HG03575 (cell line): ENCODE measurements at regions not wholly inside any gene's neighbourhood (a gene's known extent, or its start where the extent isn't known, plus 50 kb on each side); places are given as distances from the start of the nearest gene placed in this dataset.

ENCODE experiments used
- ATAC-seq: cut with Tn5 transposase; IDR thresholded peaks from one replicate; pipeline ENCODE4 v1.9.1; 2021; ENCODE audit not compliant: unreplicated experiment, insufficient number of reproducible peaks, low FRiP score; ENCODE audit errors: extremely low read depth

DNA sequence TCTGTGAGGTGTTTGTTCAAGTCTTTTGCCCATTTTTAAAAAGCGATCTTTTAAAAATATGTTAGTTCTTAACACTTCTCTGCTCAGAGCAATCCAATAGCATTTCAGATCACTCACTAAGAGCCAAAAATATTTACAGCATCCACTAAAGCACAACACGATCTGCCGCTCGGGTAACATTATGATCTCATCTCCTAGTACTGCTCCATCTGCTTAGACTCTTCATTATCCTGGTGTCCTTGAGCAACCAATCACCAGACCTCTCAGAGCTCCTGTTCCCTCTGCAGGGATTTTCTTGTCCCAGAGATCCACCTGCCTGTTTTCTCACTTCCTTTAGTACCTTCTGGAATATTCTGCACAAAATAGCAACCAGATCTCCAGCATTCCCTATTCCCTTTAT lies 235.3 kb upstream of the ESRRG start:
- ATAC-seq: no peak

DNA sequence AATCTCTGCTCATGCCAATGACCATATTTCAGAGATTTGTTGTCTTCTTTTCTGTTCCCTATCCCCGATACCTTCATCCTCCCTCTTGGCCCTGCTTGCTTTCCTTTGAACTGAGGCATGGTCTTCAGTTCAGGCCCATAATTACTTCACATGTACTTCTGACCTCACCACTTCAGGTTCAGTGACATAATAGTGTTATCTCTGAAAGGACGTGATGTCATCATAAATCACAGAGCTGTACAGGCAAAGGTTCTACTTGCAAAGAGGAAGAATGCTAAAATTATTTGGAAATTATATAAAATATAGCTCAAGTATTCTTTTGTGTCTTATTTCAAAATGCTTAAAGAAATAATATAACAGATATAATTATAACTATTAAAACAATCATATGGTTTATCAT lies 230.3 kb upstream of the ESRRG start:
- no peak for ATAC-seq

DNA sequence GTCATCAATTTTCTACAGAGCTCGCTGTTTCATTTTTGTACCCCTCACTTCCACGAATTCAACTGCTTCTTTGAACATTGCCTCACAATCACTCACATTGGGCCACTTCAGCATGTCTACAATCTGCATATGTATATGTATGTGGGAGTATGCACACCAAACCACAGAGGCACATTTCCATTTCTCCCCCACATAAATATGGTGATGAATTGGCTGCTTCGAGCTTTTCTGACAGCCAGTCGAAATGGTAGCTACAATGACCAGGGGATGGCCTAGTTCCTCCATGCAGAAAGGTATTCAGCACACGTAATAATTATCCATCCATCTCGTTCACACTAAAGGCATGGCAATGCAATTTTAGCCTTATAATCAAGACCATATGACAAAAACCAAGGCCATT lies 229.6 kb upstream of the ESRRG start:
- no peak for ATAC-seq

DNA sequence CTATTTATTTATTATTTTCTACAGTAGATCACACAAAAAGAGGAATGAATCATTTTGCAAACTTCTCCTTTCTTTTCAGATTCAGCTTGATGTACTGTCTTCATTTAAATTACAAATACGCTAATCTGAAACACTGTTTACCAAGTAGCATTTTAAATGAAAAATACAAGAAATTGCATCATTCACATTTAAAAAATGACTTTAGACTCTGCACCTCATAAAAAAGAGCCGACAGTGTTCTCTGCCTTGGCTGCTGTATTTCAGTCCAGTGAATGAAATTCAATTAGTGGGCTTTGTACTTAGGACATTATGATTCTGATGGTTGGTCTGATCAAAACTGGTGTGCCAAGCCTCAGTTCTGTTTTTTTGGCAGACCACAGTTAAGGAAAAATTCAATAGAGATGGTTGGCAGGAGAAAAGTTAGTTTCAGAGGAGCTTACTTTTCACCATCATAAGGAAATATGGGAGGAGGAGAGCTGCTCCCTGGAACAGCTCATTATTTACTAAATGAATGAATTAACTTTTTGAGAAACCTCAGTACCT lies 222.4 kb upstream of the ESRRG start:
- no peak for ATAC-seq

DNA sequence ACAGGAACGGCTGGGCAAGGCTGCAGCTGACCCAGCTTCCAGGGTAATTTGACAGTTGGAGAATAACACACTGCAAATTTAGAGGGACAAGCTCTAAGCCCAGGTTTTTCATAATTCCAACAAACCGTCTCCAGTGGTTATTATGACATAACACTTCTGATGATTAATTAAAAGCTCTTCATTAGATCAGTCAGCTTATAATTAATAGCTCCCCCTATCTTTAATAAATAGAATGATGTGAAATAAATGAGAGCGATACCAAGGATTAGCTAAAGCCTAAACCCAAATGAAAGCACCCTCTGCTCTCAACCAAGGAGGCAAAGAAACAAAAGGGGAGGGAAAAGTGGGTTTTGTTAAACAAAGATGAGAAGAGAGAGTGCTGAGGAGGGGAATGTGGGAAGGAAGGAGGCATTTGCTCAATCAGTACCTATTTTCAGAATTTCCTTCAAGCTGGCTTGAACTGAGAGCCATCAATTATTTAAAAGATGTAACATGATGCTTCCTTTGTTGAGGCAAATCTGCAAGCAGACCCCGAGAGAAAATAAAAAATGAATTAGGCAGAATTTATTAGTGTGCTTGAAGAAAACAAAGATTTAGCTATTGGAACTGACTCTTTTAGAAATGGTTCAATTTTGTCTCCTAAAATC lies 221.8 kb upstream of the ESRRG start:
- ATAC-seq: no peak

DNA sequence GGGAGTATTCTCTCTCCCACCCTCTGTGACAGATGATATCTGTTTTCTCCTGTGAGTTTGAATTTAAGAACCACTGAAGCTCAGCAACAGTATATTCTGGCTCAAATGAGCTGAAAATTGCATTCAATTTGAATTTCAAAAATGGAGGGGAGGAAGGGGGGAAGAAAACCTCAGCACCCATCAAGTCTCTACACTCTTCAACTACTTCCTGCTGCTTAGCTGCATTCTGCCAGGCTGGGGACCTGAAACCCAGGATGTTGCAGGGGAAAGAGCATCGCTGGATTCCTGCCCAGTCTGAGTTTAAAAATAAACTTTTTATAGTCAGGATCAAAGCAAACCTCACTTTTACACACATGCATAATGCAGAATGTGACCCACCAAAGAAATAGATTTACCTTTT lies 214.3 kb upstream of the ESRRG start:
- ATAC-seq: no peak

DNA sequence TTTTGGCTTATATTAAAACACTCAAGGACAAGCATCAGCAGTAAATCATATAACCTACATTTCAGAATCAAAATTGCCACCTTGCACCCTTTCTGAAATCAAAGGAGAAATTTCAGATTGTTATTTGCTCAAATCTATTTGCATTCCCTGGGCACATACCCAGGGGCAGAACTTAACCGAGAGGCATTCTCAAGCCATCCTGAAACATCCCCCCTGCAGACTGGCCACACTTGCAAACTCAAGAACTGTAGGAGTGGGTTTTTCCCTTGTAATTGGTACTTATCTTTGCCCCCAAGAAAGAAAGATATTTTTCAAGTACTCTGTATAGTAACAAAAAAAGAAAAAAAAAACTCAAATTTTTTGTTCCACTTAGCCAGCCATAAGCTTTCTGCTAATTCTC lies 213.6 kb upstream of the ESRRG start:
- no peak for ATAC-seq

DNA sequence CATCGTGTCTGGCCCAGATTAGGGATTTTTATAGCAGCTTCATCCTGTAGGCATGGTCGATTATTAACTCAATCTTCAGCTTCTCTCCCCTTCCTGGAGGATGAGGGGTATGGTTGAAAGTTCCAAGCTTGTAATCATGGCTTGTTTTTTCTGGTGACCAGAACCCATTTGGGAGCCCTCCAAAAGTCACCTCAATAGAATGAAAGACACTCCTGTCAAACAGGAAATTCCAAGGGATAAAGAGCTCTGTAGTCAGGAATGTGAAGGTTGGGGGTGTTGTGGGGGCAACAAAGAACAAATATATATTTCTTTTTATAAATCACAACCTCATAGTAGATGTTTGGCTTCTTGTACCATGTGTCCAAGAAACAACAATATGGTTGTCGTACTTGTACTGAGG lies 212.7 kb upstream of the ESRRG start:
- no peak for ATAC-seq

DNA sequence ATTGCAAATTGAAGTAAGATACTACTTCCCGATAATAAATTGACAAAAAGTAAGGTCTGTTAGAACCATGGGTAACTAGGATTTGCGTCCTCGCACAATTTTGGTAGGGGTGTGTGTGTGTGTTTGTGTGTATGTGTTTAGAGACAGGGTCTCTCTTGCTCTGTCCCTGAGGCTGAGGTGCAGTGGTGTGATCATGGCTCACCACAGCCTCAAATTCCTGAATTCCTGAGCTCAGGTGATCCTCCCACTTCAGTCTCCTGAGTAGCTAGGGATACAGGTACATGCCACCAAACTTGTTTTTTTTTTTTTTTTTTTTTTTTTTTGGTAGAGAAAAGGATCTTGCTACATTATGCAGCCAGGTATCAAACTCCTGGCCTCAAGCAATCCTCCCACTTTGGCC lies 209.2 kb upstream of the ESRRG start:
- no peak for ATAC-seq

DNA sequence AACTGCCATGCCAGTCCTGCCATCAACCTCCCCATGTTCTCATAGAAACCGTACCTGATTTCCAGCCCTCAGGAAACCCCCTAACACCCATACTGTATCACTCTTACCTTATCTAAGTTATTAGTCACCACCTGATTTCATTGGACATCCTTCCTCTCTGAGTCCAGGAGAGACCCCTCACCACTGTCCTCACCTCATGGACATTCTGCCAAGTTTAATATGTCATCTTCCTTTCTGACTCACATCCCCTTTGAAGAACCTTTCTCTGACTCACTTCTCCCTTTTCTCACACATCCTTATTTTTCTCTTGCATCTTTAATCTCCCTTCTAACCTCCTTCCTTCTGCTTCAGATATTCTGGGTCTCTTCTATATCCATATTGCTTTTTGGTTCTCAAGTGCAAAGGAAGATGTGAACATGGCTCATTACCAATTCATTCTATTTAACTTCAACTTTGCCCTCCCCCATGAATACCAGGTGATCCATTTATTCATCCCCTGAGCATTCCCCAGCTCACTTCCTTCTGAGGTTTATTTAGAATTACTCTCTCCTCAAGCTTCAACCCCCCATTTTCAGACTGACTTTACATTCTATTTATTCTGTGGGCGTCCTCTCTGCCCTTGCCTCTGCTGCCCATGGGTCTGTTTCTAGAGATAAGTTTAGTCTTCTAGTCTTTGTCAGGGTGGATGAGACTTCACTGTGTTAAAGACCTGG lies 206.8 kb upstream of the ESRRG start:
- ATAC-seq: no peak

DNA sequence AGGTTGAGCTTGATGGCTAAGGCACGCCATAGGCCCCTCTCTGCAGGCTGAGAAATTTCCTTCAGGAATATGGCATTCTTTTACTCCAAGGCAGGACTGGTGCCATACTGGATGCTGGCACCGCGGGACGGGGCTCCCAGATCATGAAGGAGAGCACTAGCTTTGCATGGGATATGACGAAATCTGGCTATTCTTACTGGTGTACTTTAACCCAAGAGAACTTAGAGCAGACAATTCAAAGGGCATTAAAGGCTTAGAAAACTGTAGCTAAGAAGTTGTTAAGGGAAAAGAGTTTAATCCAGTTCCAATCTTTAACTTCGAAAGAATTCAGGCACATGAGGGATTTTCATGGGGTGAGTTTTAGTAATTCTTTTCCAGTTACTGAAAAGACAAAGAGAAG lies 204.4 kb upstream of the ESRRG start:
- no peak for ATAC-seq

DNA sequence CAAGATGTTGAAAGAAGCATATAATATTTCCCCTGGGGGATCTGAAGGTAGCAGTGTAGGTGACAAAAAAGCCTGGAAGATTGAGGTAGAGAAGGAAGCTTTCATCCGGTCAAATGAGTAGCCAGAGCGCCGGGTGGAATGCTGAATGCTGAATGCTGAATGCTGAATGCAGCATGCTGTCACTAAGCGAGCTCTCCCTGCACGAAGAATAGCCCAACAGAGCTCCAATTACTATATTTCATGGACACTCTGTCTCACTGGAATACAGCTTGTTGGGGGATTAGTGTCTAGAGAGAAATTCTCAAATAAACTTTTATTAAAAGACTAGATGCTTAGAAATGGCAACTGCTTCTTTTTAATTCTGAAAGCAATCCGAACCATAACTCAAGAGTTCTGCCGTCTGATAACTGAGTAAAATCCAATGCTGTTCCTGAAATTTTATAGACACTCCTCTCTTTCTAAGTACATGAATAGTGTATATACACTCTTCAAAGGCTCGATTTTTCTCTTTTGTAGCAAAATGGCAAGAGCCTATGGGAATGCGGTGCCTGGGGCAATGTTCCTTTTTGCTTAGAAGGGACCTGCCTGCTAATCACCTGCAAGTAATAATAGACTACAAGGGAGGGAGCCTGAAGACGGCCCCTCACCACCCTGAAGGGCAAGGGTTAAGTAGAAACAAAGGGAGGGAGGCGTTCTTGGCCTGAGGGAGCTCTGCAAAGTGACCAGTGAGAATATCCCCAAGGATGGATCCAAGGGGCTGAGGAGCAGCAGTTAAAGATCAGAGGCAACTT lies 203.7 kb upstream of the ESRRG start:
- ATAC-seq: no peak

DNA sequence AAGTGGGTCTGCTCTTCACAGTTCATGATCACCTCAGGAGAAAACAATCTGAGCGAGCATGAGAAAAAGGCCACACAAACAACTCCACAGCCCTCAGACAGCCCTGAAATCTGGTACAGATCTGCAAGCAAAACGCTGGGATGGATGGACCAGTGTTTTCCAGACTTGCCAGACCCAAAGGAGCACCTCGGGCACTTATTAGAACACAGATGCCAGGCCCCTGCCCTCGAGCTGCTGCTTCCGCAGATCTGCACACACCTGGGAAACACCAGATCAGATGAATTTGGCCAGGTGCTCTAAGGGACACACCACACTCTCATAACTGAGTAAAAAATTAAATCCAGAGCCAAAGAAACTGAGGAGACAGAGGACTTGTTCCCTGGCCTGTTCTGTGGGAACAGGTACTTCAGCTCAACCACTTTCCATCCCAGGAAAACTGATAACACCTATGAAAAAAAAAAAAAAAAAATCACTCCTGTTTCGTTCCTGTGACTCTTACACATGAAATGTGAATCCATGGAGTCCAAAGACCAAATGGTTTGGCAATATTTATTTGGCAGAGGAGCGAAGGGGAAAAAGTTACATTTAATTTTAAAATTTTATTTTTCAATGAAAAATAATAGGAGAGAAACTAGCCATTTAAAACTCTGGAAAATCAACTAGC lies 202.9 kb upstream of the ESRRG start:
- ATAC-seq: no peak

DNA sequence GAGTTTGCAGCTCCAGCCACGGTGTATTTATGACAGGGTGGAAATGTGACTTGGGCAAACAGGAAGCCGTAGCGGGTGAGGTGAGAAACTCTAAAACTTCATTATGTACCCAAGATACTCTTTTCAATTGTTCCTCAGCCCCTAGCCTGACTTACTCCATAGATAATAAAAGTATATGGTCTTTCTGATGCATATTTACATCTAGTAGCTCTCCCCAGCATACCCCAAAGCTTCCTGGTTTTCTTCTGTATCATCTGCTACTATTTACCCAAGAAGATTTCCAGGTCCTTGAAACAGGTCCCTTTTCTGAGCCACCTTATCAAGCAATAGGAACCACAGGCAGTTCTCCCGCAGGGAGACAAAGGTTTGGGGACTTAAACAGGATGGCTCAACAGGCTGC lies 201.5 kb upstream of the ESRRG start:
- ATAC-seq: no peak

DNA sequence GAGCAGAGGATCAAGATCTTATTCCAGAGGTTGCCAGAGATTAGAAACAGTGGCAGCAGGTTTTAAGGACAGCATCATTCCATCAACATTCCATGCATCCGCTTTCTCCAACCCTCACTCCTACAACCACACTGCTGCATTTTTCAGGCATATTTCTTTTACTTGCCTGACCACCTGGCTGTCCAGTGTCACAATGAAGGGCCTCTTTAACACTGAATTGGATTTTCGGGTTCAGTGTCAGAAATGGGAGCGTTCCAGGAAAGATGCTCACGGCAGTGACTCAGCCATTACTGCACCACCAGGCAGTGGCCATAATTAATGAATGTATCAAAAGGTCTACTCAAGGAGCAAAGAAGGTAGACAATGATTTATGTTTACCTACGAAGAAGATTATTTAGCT lies 200.4 kb upstream of the ESRRG start:
- ATAC-seq: no peak

DNA sequence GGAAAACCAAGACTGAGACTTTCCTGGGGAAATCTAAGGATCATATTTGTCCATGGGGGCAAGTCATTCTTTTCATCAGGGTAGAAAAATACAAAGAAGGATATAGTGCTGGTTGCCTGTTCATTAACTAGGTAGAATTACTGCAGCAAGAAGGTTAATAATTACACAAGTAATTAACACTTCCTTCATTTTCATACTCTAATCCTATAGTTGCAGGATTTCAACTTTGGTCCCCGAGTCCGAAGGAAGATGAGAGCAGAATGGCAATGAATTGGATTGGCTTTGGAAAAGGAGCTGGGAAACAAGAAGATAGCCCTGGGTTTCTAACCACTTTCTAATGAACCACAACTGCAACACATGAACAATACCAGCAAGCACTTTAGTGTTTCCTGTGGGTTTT lies 199.2 kb upstream of the ESRRG start:
- no peak for ATAC-seq

DNA sequence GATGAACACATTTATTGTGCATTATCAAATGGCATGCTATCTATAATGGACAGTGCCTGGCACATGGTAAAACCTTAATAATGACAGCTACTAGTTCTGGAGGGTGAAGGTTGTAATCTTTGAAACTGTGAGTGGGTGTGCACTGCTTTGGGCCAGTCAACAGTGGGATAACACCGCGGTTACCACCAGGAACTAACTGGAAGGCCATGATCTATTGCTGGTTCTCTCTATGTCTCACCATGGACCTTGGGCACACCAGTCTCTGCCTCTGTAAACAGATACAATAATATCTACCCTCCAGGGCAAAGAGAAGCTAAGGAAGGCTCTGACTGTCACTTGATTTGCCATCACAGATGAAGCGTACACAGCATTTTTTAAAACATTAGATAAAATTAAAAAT lies 198.6 kb upstream of the ESRRG start:
- no peak for ATAC-seq

DNA sequence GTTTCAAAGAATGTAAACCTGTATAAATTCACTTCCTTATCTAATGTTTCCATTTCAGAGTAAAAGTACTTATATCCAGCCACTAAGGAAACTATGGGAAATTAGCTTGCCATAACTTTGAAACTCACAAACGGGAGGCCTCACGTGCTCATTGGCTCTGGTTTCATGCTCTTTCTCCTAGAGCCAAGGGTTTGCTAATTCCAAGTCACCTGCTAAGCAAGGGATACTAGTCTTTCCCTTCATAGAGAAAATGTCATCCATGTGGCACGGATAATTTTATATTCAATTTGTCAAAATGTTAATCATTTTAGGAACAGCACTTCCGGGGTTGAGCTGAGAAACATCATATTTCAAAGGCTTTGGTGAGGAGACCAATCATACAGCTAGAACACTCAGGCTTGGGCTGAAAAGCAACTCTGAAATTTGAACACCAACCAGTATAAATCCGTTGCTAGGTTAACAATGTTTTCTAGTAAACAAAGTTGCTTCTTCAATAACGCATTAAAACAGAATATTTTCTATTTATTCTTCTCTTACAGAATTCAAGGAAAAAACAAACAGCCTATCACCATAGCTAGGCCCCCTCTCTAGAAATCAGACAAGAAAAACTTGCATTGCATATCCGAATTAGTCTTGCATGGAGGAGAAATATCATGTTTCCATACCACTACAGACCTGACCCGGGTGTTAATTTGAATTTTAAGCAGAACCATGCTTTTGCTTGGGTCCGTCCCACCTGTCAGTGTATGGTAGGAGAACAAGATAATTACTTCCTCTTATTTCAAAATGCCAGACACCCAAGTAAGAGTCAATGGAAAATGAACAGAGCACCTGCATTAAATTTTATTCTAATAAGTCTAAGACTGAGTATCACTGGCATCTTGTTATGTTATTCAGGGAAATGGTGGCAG lies 196.1 kb upstream of the ESRRG start:
- ATAC-seq: no peak
